HepG2 (cell line): ENCODE measurements at regions not wholly inside any gene's neighbourhood (a gene's known extent, or its start where the extent isn't known, plus 50 kb on each side); places are given as distances from the start of the nearest gene placed in this dataset.

Experiments used
- ATAC-seq: fragments of 200-7000 bp; cut with Tn5 transposase; 3 replicates; pipeline ENCODE4 v1.9.1; 2020; ENCODE audit warnings: mild to moderate bottlenecking, moderate library complexity
- BruUV-seq: library from RNA; stranded (reverse); fragments of 400-500 nt; replicated peaks from 2 replicates; lab custom pipeline; 2021; lab: Mats Ljungman, UMichigan
- CTCF ChIA-PET: fragments of 300-600 bp; formaldehyde crosslinking; extraction: SDS; loops from one replicate; lab custom pipeline; 2021; ENCODE audit warnings: low total read pairs, inconsistent platforms, low intra/inter-chr PET ratio; lab: Yijun Ruan, JAX
- POLR2A ChIA-PET: fragments of 350-600 bp; sonication (Branson Sonifier 250); formaldehyde crosslinking; loops from one replicate; lab custom pipeline; 2020; ENCODE audit warnings: antibody characterized with exemption, inconsistent platforms; lab: Yijun Ruan, JAX
- DNase-seq: peaks from one replicate; pipeline ENCODE4 v3.0.0-alpha.2; 2015; ENCODE audit warnings: low spot score
- FAIRE-seq: peaks from 3 replicates; lab custom pipeline; 2011; peaks lifted over from hg19 to GRCh38; lab: Jason Lieb, UNC
- H2AFZ ChIP-seq: one replicate; pipeline ENCODE4 v1.6.1; 2011; ENCODE audit warnings: low read length, inconsistent platforms
- H3K27ac ChIP-seq: fragments of 300-600 bp; 3 replicates; pipeline ENCODE4 v1.8.0; 2011; ENCODE audit warnings: mixed run types, mild to moderate bottlenecking, mixed read lengths, low read length, inconsistent platforms; ENCODE audit not compliant: insufficient read depth; ENCODE audit errors: extremely low read length
- H3K27me3 ChIP-seq, 2 experiments: fragments of 200-600 bp in 1 of 2; 2 replicates in 1 of 2; 3 replicates in 1 of 2; pipeline versions ENCODE4 v1.6.0 to v1.8.0; 2011; ENCODE audit warnings: low read length in 2 of 2, mild to moderate bottlenecking in 2 of 2, moderate library complexity in 2 of 2, inconsistent platforms in 1 of 2; ENCODE audit not compliant: insufficient read depth in 2 of 2, control insufficient read depth in 1 of 2
- H3K36me3 ChIP-seq, 2 experiments: fragments of 200-600 bp in 1 of 2; replicated peaks in 1 of 2; 2 replicates in 1 of 2; 3 replicates in 1 of 2; pipeline versions ENCODE4 v1.5.1 to v1.8.0; 2011; ENCODE audit warnings: low read length in 2 of 2, inconsistent platforms in 1 of 2; ENCODE audit not compliant: insufficient read depth in 2 of 2, control insufficient read depth in 1 of 2
- H3K4me1 ChIP-seq: 2 replicates; pipeline ENCODE4 v1.5.1; 2012; ENCODE audit warnings: low read length, inconsistent platforms; ENCODE audit not compliant: insufficient read depth
- H3K4me2 ChIP-seq: 2 replicates; pipeline ENCODE4 v1.6.0; 2011; ENCODE audit warnings: low read depth, low read length, inconsistent platforms
- H3K4me3 ChIP-seq, 3 experiments: fragments of 200-600 bp in 1 of 3; sonication (generic), shearing (Covaris generic) in 1 of 3; replicated peaks in 1 of 3; 2 replicates each; pipeline ENCODE4 v1.5.1; 2011 to 2016; ENCODE audit warnings: low read length in 3 of 3, inconsistent platforms in 2 of 3, low read depth in 2 of 3, mild to moderate bottlenecking in 2 of 3, control low read depth in 1 of 3, mixed read lengths in 1 of 3; ENCODE audit not compliant: insufficient read depth in 1 of 3
- H3K79me2 ChIP-seq: one replicate; pipeline ENCODE4 v1.6.1; 2011; ENCODE audit warnings: low read length, inconsistent platforms; ENCODE audit not compliant: insufficient read depth
- H3K9ac ChIP-seq: 2 replicates; pipeline ENCODE4 v1.6.0; 2011; ENCODE audit warnings: mild to moderate bottlenecking, low read depth, low read length, inconsistent platforms; ENCODE audit not compliant: insufficient read depth
- H3K9me3 ChIP-seq: 2 replicates; pipeline ENCODE4 v1.5.1; 2012; ENCODE audit warnings: mild to moderate bottlenecking, low read length
- H4K20me1 ChIP-seq: 2 replicates; pipeline ENCODE4 v1.6.0; 2011; ENCODE audit warnings: inconsistent platforms, mild to moderate bottlenecking, low read length, moderate library complexity; ENCODE audit not compliant: insufficient read depth
- BRCA1 ChIP-seq: sonication (generic); formaldehyde crosslinking; IDR thresholded peaks from 2 replicates; pipeline ENCODE4 v1.4.0; 2020; ENCODE audit warnings: missing genetic modification reagents
- ELF3 ChIP-seq: IDR thresholded peaks from 2 replicates; pipeline ENCODE4 v1.6.1; 2016; ENCODE audit warnings: missing genetic modification reagents, missing compliant biosample characterization
- HDAC6 ChIP-seq: fragments of 200-600 bp; sonication (generic); IDR thresholded peaks from 2 replicates; pipeline ENCODE4 v1.7.0; 2017; ENCODE audit warnings: mild to moderate bottlenecking, antibody characterized with exemption, low read length, low read depth
- KLF11 ChIP-seq: IDR thresholded peaks from 2 replicates; pipeline ENCODE4 v1.6.1; 2016; ENCODE audit warnings: missing compliant biosample characterization
- MAZ ChIP-seq, 2 experiments: sonication (generic) in 1 of 2; formaldehyde crosslinking in 1 of 2; IDR thresholded peaks; 2 replicates each; pipeline versions ENCODE4 v1.5.0 to v1.6.1; 2012 to 2020; ENCODE audit warnings: low read depth in 2 of 2, mild to moderate bottlenecking in 2 of 2, borderline replicate concordance in 1 of 2, improper control_type of control experiment in 1 of 2, low read length in 1 of 2, missing genetic modification reagents in 1 of 2, moderate library complexity in 1 of 2
- SOX5 ChIP-seq: IDR thresholded peaks from 2 replicates; pipeline ENCODE4 v1.6.1; 2016; ENCODE audit warnings: borderline replicate concordance
- TMF1 ChIP-seq: sonication (generic); formaldehyde crosslinking; IDR thresholded peaks from 2 replicates; pipeline ENCODE4 v1.8.1; 2022; ENCODE audit warnings: low read depth, missing genetic modification reagents
- ZBTB8A ChIP-seq: sonication (generic); formaldehyde crosslinking; IDR thresholded peaks from 2 replicates; pipeline ENCODE4 v1.4.0; 2020; ENCODE audit warnings: mild to moderate bottlenecking, low read depth, missing genetic modification reagents, borderline replicate concordance
- ZNF253 ChIP-seq: sonication (generic); formaldehyde crosslinking; IDR thresholded peaks from 2 replicates; pipeline ENCODE4 v1.8.0; 2022; ENCODE audit warnings: mild to moderate bottlenecking, missing genetic modification reagents, borderline replicate concordance
- ZNF317 ChIP-seq: sonication (generic); formaldehyde crosslinking; IDR thresholded peaks from 2 replicates; pipeline ENCODE4 v1.5.0; 2020; ENCODE audit warnings: mild to moderate bottlenecking, missing genetic modification reagents
- ZNF33A ChIP-seq: sonication (generic); formaldehyde crosslinking; IDR thresholded peaks from 2 replicates; pipeline ENCODE4 v1.5.1; 2020; ENCODE audit warnings: missing genetic modification reagents, mild to moderate bottlenecking, moderate library complexity, borderline replicate concordance
- ZNF879 ChIP-seq: sonication (generic); formaldehyde crosslinking; IDR thresholded peaks from 2 replicates; pipeline ENCODE4 v1.8.1; 2023; ENCODE audit warnings: missing genetic modification reagents
- ZNF883 ChIP-seq: sonication (generic); formaldehyde crosslinking; IDR thresholded peaks from 2 replicates; pipeline ENCODE4 v1.5.1; 2020; ENCODE audit warnings: mild to moderate bottlenecking, missing genetic modification reagents; ENCODE audit errors: not compliant biosample characterization
- ZZZ3 ChIP-seq: sonication (generic); formaldehyde crosslinking; IDR thresholded peaks from 2 replicates; pipeline ENCODE4 v1.4.0; 2020; ENCODE audit warnings: missing genetic modification reagents, mild to moderate bottlenecking, borderline replicate concordance
- WGBS: methylation state at CpG from one replicate; pipeline ENCODE4 v1.1.6; 2017; ENCODE audit warnings: low lambda C conversion rate; 5-methylcytosine and 5-hydroxymethylcytosine counted together
- in situ Hi-C: cut with HindIII; loops from 2 replicates; pipeline ENCODE4 v1.10.0; 2017; ENCODE audit warnings: low pct_unique_long_range_greater_than_20kb; ENCODE audit not compliant: extremely low pct_ligation_motif_present
- intact Hi-C: fragments of 100-400 bp; cut with micrococcal nuclease; formaldehyde crosslinking; loops from one replicate; pipeline ENCODE4 v1.10.0; 2022; ENCODE audit not compliant: unreplicated experiment
- TF ChIP-seq, protein P1 (sequence below): sonication (generic); formaldehyde crosslinking; IDR thresholded peaks from 2 replicates; pipeline ENCODE4 v1.5.0; 2020; ENCODE audit warnings: missing genetic modification reagents, mild to moderate bottlenecking, borderline replicate concordance
- TF ChIP-seq, protein P2 (sequence below): sonication (generic); formaldehyde crosslinking; IDR thresholded peaks from 2 replicates; pipeline ENCODE4 v1.4.0; 2020; ENCODE audit warnings: missing genetic modification reagents, borderline replicate concordance
- TF ChIP-seq, protein P3 (sequence below): fragments of 450-650 bp; IDR thresholded peaks from 2 replicates; pipeline ENCODE4 v1.6.1; 2017

DNA sequence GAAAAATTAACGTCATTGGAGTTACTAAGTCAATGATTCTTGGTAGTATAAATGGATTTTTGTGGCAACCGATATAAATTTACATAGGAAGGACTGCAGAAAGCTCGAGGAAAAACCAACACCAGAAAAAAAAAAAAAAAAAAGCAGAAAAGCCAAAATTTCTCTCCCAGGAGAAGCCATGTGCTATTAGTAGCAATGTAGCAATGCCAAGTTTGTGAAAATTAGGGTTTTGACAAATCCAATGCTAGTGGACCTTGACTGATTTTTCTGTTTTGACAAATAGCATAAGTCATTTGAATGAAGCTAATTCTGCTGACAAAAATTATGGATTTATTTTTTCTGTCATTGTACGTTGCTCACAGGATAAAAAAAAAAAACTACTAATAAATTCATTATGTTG is 1561.9 kb downstream of the MRPL39 start:
- POLR2A ChIA-PET = no interaction called here
- in situ Hi-C loops = no loop called here

More for the DNA sequence above, 1561.9 kb downstream of the MRPL39 start:
- CTCF ChIA-PET = no interaction called here
- Histone ChIP-seq H4K20me1 (no peaks in the 10 kb centered on the region), H3K4me3 (no peak overlapping the region), H3K4me1 (no peaks in the 10 kb centered on the region), H3K36me3 (no peaks in the 10 kb centered on the region), H2AFZ (no peak overlapping the region), H3K27me3 (no peaks in the 10 kb centered on the region), H3K27ac (no peak overlapping the region), H3K9ac (no peak overlapping the region), H3K79me2 (no peaks in the 10 kb centered on the region), H3K4me2 (no peak overlapping the region), H3K9me3 (peaks cover 87% of the 10 kb centered on the region)
- FAIRE-seq = no peak
- no TSS peak for BruUV-seq
- no peak for DNase-seq
- intact Hi-C loops = no loop called here
- no peak for ATAC-seq
- WGBS = 0% methylated on average over 4 of the region's 4 CpGs
- TF ChIP-seq ELF3 (CRISPR knock-in tag) = no peak
- no peak for TF ChIP-seq ZNF317
- TF ChIP-seq, protein P1, sequence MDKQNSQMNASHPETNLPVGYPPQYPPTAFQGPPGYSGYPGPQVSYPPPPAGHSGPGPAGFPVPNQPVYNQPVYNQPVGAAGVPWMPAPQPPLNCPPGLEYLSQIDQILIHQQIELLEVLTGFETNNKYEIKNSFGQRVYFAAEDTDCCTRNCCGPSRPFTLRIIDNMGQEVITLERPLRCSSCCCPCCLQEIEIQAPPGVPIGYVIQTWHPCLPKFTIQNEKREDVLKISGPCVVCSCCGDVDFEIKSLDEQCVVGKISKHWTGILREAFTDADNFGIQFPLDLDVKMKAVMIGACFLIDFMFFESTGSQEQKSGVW = no peak
- no peak for TF ChIP-seq KLF11 (CRISPR knock-in tag)
- TF ChIP-seq BRCA1 (CRISPR knock-in tag) = no peak
- no peak for TF ChIP-seq SOX5 (CRISPR knock-in tag)
- TF ChIP-seq ZZZ3 (CRISPR knock-in tag) = no peak
- TF ChIP-seq ZNF253 (CRISPR knock-in tag) = no peak
- no peak for TF ChIP-seq ZNF879
- no peak for TF ChIP-seq ZNF883 (CRISPR knock-in tag)
- TF ChIP-seq, protein P2, sequence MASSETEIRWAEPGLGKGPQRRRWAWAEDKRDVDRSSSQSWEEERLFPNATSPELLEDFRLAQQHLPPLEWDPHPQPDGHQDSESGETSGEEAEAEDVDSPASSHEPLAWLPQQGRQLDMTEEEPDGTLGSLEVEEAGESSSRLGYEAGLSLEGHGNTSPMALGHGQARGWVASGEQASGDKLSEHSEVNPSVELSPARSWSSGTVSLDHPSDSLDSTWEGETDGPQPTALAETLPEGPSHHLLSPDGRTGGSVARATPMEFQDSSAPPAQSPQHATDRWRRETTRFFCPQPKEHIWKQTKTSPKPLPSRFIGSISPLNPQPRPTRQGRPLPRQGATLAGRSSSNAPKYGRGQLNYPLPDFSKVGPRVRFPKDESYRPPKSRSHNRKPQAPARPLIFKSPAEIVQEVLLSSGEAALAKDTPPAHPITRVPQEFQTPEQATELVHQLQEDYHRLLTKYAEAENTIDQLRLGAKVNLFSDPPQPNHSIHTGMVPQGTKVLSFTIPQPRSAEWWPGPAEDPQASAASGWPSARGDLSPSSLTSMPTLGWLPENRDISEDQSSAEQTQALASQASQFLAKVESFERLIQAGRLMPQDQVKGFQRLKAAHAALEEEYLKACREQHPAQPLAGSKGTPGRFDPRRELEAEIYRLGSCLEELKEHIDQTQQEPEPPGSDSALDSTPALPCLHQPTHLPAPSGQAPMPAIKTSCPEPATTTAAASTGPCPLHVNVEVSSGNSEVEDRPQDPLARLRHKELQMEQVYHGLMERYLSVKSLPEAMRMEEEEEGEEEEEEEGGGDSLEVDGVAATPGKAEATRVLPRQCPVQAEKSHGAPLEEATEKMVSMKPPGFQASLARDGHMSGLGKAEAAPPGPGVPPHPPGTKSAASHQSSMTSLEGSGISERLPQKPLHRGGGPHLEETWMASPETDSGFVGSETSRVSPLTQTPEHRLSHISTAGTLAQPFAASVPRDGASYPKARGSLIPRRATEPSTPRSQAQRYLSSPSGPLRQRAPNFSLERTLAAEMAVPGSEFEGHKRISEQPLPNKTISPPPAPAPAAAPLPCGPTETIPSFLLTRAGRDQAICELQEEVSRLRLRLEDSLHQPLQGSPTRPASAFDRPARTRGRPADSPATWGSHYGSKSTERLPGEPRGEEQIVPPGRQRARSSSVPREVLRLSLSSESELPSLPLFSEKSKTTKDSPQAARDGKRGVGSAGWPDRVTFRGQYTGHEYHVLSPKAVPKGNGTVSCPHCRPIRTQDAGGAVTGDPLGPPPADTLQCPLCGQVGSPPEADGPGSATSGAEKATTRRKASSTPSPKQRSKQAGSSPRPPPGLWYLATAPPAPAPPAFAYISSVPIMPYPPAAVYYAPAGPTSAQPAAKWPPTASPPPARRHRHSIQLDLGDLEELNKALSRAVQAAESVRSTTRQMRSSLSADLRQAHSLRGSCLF (CRISPR knock-in tag) = no peak
- TF ChIP-seq ZNF33A = no peak
- TF ChIP-seq TMF1 (CRISPR knock-in tag) = no peak
- no peak for TF ChIP-seq MAZ (IDR thresholded peaks at IDR 0.05; ENCODE audit: borderline replicate concordance, low read depth, low read length)
- no peak for TF ChIP-seq MAZ (CRISPR knock-in tag; IDR thresholded peaks at IDR 0.05; ENCODE audit: low read depth)
- TF ChIP-seq, protein P3, sequence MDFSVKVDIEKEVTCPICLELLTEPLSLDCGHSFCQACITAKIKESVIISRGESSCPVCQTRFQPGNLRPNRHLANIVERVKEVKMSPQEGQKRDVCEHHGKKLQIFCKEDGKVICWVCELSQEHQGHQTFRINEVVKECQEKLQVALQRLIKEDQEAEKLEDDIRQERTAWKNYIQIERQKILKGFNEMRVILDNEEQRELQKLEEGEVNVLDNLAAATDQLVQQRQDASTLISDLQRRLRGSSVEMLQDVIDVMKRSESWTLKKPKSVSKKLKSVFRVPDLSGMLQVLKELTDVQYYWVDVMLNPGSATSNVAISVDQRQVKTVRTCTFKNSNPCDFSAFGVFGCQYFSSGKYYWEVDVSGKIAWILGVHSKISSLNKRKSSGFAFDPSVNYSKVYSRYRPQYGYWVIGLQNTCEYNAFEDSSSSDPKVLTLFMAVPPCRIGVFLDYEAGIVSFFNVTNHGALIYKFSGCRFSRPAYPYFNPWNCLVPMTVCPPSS = no peak
- TF ChIP-seq ZBTB8A (CRISPR knock-in tag) = no peak
- TF ChIP-seq HDAC6 = no peak
